IMR-90 (cell line): ENCODE measurements at regions not wholly inside any gene's neighbourhood (a gene's known extent, or its start where the extent isn't known, plus 50 kb on each side); places are given as distances from the start of the nearest gene placed in this dataset.

Experiments used
- ATAC-seq: fragments of 200-7000 bp; cut with Tn5 transposase; 2 replicates; pipeline ENCODE4 v1.9.1; 2020; ENCODE audit warnings: low read depth, mild to moderate bottlenecking, moderate library complexity
- BruUV-seq: library from RNA; stranded (reverse); fragments of 400-500 nt; replicated peaks from 2 replicates; lab custom pipeline; 2021; lab: Mats Ljungman, UMichigan
- CTCF ChIA-PET: fragments of 300-600 bp; formaldehyde crosslinking; extraction: SDS; loops from one replicate; lab custom pipeline; 2021; ENCODE audit warnings: antibody characterized with exemption; lab: Yijun Ruan, JAX
- POLR2A ChIA-PET: fragments of 300-600 bp; sonication (Branson Sonifier 250); formaldehyde crosslinking; loops from one replicate; lab custom pipeline; 2022; ENCODE audit warnings: antibody characterized with exemption; ENCODE audit not compliant: unreplicated experiment; lab: Charles Lee
- DNase-seq: peaks from one replicate; pipeline ENCODE4 v3.0.0; 2013
- H2AFZ ChIP-seq: replicated peaks from 2 replicates; pipeline ENCODE3; 2013; ENCODE audit warnings: low read length, mild to moderate bottlenecking; ENCODE audit not compliant: poor library complexity
- H2AK5ac ChIP-seq: 2 replicates; pipeline ENCODE4 v1.6.1; 2013; ENCODE audit warnings: low read depth, low read length, inconsistent platforms
- H2AK9ac ChIP-seq: replicated peaks from 2 replicates; pipeline ENCODE3; 2013; ENCODE audit warnings: mild to moderate bottlenecking, low read depth, low read length, moderate library complexity; ENCODE audit not compliant: poor library complexity
- H2BK120ac ChIP-seq: 2 replicates; pipeline ENCODE4 v1.6.1; 2013; ENCODE audit warnings: low read depth, low read length, inconsistent platforms
- H2BK15ac ChIP-seq: 3 replicates; pipeline ENCODE4 v1.6.1; 2013; ENCODE audit warnings: low read depth, low read length, inconsistent platforms
- H2BK20ac ChIP-seq: 2 replicates; pipeline ENCODE4 v1.6.1; 2013; ENCODE audit warnings: low read depth, mild to moderate bottlenecking, inconsistent platforms, low read length, moderate library complexity
- H2BK5ac ChIP-seq: 2 replicates; pipeline ENCODE4 v1.6.1; 2013; ENCODE audit warnings: mild to moderate bottlenecking, low read depth, low read length, inconsistent platforms; ENCODE audit not compliant: poor library complexity, severe bottlenecking
- H3K14ac ChIP-seq: replicated peaks from 2 replicates; pipeline ENCODE4 v1.6.1; 2013; ENCODE audit warnings: low read depth, low read length, inconsistent platforms
- H3K18ac ChIP-seq: 2 replicates; pipeline ENCODE4 v1.6.1; 2013; ENCODE audit warnings: low read depth, low read length, control low read depth
- H3K23ac ChIP-seq: 2 replicates; pipeline ENCODE4 v1.6.1; 2013; ENCODE audit warnings: low read depth, low read length, inconsistent platforms
- H3K27ac ChIP-seq: 2 replicates; pipeline ENCODE4 v1.5.1; 2013; ENCODE audit warnings: mild to moderate bottlenecking, control low read depth, low read length; ENCODE audit not compliant: insufficient read depth
- H3K27me3 ChIP-seq: 2 replicates; pipeline ENCODE4 v1.6.1; 2013; ENCODE audit warnings: low read length; ENCODE audit not compliant: control insufficient read depth, insufficient read depth
- H3K36me3 ChIP-seq: 2 replicates; pipeline ENCODE4 v1.6.1; 2013; ENCODE audit warnings: low read length, mixed read lengths; ENCODE audit not compliant: control insufficient read depth, insufficient read depth
- H3K4ac ChIP-seq: 2 replicates; pipeline ENCODE4 v1.6.1; 2013; ENCODE audit warnings: low read depth, low read length, inconsistent platforms
- H3K4me1 ChIP-seq: 2 replicates; pipeline ENCODE4 v1.6.1; 2013; ENCODE audit warnings: low read length, mixed read lengths; ENCODE audit not compliant: control insufficient read depth, insufficient read depth
- H3K4me2 ChIP-seq: 2 replicates; pipeline ENCODE4 v1.6.1; 2013; ENCODE audit warnings: low read depth, mild to moderate bottlenecking, control low read depth, low read length, moderate library complexity
- H3K4me3 ChIP-seq: 2 replicates; pipeline ENCODE4 v1.5.1; 2013; ENCODE audit warnings: low read depth, mild to moderate bottlenecking, control low read depth, low read length, moderate library complexity; ENCODE audit not compliant: insufficient read depth
- H3K56ac ChIP-seq: 2 replicates; pipeline ENCODE4 v1.6.1; 2013; ENCODE audit warnings: low read length, inconsistent platforms; ENCODE audit not compliant: insufficient read depth; ENCODE audit errors: extremely low read depth
- H3K79me1 ChIP-seq, 2 experiments: 2 replicates each; pipeline ENCODE4 v1.6.1; 2013; ENCODE audit warnings: low read length in 2 of 2, inconsistent platforms in 1 of 2, low read depth in 1 of 2
- H3K9ac ChIP-seq: 2 replicates; pipeline ENCODE4 v1.6.1; 2013; ENCODE audit warnings: low read depth, low read length, control low read depth
- H3K9me1 ChIP-seq: 2 replicates; pipeline ENCODE4 v1.6.1; 2013; ENCODE audit warnings: low read length, inconsistent platforms; ENCODE audit not compliant: insufficient read depth
- H3K9me3 ChIP-seq: 2 replicates; pipeline ENCODE4 v1.6.1; 2013; ENCODE audit warnings: low read length; ENCODE audit not compliant: control insufficient read depth, insufficient read depth
- H4K20me1 ChIP-seq: 2 replicates; pipeline ENCODE4 v1.6.1; 2013; ENCODE audit warnings: low read length, inconsistent platforms; ENCODE audit not compliant: insufficient read depth
- H4K5ac ChIP-seq: 2 replicates; pipeline ENCODE4 v1.6.1; 2013; ENCODE audit warnings: mild to moderate bottlenecking, low read depth, low read length, control low read depth
- H4K8ac ChIP-seq, 2 experiments: 2 replicates each; pipeline ENCODE4 v1.6.1; 2013; ENCODE audit warnings: low read depth in 2 of 2, low read length in 2 of 2, control low read depth in 1 of 2, inconsistent platforms in 1 of 2
- H4K91ac ChIP-seq: 2 replicates; pipeline ENCODE4 v1.6.1; 2013; ENCODE audit warnings: low read depth, low read length, inconsistent platforms; ENCODE audit not compliant: insufficient read depth
- RFX5 ChIP-seq: IDR thresholded peaks from 2 replicates; pipeline ENCODE4 v1.8.0; 2012; ENCODE audit warnings: low read depth, mild to moderate bottlenecking, low read length, moderate library complexity
- SMC3 ChIP-seq: fragments of 150-350 bp; IDR thresholded peaks from 2 replicates; pipeline ENCODE4 v1.6.1; 2016; ENCODE audit warnings: low read depth, mild to moderate bottlenecking, antibody characterized with exemption, low read length, moderate library complexity
- USF2 ChIP-seq: fragments of 150-350 bp; IDR thresholded peaks from 2 replicates; pipeline ENCODE4 v1.6.1; 2017; ENCODE audit warnings: mild to moderate bottlenecking, antibody characterized with exemption, low read length, low read depth
- WGBS, 2 experiments: methylation state at CpG; one replicate each; pipeline versions ENCODE4 v1.1.5 to v1.1.7; 2013; ENCODE audit warnings: missing lambda C conversion rate in 2 of 2; ENCODE audit not compliant: insufficient read length in 1 of 2; ENCODE audit errors: extremely low coverage in 2 of 2; 5-methylcytosine and 5-hydroxymethylcytosine counted together
- dilution Hi-C: fragments of 300-500 bp; cut with HindIII; formaldehyde crosslinking; loops from one replicate; pipeline ENCODE4 v1.14.3; 2018; ENCODE audit warnings: low sequenced_read_pairs; ENCODE audit not compliant: unreplicated experiment
- in situ Hi-C: fragments of 300-500 bp; cut with MboI; formaldehyde crosslinking; loops from 3 replicates; pipeline ENCODE4 v1.14.3; 2019; ENCODE audit warnings: low sequenced_read_pairs, inconsistent platforms, mixed read lengths
- intact Hi-C: fragments of 100-400 bp; cut with micrococcal nuclease; formaldehyde crosslinking; loops from 2 replicates; pipeline ENCODE4 v1.10.0; 2022

DNA sequence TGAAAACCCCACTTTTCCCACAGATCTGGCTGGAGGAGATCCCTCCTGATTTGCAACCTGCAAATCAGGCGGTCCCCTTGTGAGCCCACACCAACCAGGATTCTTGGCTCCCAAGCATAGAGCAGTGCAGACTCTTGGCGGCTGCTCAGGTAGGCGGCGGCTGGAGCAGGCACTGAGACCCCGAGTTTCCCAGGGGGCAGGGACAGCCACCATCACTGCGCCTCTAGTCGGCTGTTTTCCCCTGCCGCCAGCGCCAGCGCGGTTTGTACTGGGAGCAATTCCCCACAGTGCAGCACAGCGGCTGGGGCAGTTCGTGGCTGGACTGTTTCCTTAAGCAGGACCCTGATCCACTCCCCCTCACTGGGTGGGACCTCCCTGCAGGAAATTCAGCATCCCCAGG is 323.3 kb downstream of the TRIB2 start:
- Histone ChIP-seq H3K36me3 (no peaks in the 10 kb centered on the region), H3K9ac (no peak overlapping the region), H4K91ac (no peak overlapping the region), H2BK20ac (no peak overlapping the region), H3K4me2 (no peak overlapping the region), H3K27me3 (no peaks in the 10 kb centered on the region), H4K20me1 (no peaks in the 10 kb centered on the region), H4K5ac (no peak overlapping the region), H3K56ac (no peak overlapping the region), H3K9me1 (no peaks in the 10 kb centered on the region), H4K8ac (no peak overlapping the region), H2AFZ (no peak overlapping the region), H2AK5ac (no peak overlapping the region), H3K27ac (no peak overlapping the region), H3K9me3 (no peaks in the 10 kb centered on the region), H3K23ac (no peak overlapping the region), H2AK9ac (no peak overlapping the region), H3K4ac (no peak overlapping the region), H3K79me1 (no peaks in the 10 kb centered on the region), H3K4me3 (no peak overlapping the region), H3K4me1 (no peaks in the 10 kb centered on the region), H2BK5ac (no peak overlapping the region), H3K14ac (no peak overlapping the region), H2BK15ac (no peak overlapping the region), H3K18ac (no peak overlapping the region), H2BK120ac (no peak overlapping the region)
- WGBS, 2 experiments, result 79% methylated on average over 8 of the region's 13 CpGs; no CpG with 5 or more reads in 1 of the 2 experiments
- no peak for TF ChIP-seq USF2
- no peak for TF ChIP-seq SMC3
- no peak for TF ChIP-seq RFX5
- ChIA-PET POLR2A (no interaction called here), CTCF (no interaction called here)
- dilution Hi-C loops (no loop called here), in situ Hi-C loops (no loop called here), intact Hi-C loops (no loop called here)
- no TSS peak for BruUV-seq
- no peak for DNase-seq
- no peak for ATAC-seq
